Spleen (tissue), 7 donors: ENCODE measurements at regions not wholly inside any gene's neighbourhood (a gene's known extent, or its start where the extent isn't known, plus 50 kb on each side); places are given as distances from the start of the nearest gene placed in this dataset.

Experiments used
- CTCF ChIP-seq, 11 experiments: fragments of 200-600 bp in 7 of 11; fragments of 450-650 bp in 4 of 11; sonication (generic) in 4 of 11; IDR thresholded peaks in 8 of 11; conservative IDR thresholded peaks in 3 of 11; 1 replicate in 7 of 11; 2 replicates in 4 of 11; pipeline versions ENCODE4 v1.4.0 to v1.8.0; 2016 to 2021; ENCODE audit warnings: antibody characterized with exemption in 11 of 11, inconsistent platforms in 4 of 11, mild to moderate bottlenecking in 1 of 11
- POLR2A ChIP-seq, 3 donors: fragments of 450-650 bp; IDR thresholded peaks; one replicate each; pipeline ENCODE4 v1.5.1; 2017; ENCODE audit warnings: antibody characterized with exemption in 3 of 3, mild to moderate bottlenecking in 1 of 3
- POLR2AphosphoS5 ChIP-seq, 3 donors: sonication (generic); formaldehyde crosslinking; IDR thresholded peaks; one replicate each; pipeline ENCODE4 v1.5.1; 2017; ENCODE audit warnings: antibody characterized with exemption in 3 of 3
- donor health status: DM: no; HTN: no; CAD: no; lungs with moderate emphysema.
- donor health status: DM: no; HTN: no; CAD: no.
- donor health status: DM: no; HTN: no; CAD: no.

- TF ChIP-seq CTCF (IDR thresholded peaks at IDR 0.05 in 8 of 11, conservative IDR thresholded peaks at IDR 0.05 in 3 of 11) (no peak), POLR2A (IDR thresholded peaks at IDR 0.05) (no peak), POLR2AphosphoS5 (IDR thresholded peaks at IDR 0.05) (no peak)
Measured at GRCh38 chrX:53768865-53769264, 82.3 kb upstream of the HUWE1 start.
